COR-L47 (cell line): ENCODE measurements at regions not wholly inside any gene's neighbourhood (a gene's known extent, or its start where the extent isn't known, plus 50 kb on each side); places are given as distances from the start of the nearest gene placed in this dataset.

Source experiments
- DNase-seq: peaks from one replicate; lab custom pipeline; 2025; lab: John Stamatoyannopoulos, UW

GRCh38 chr4:41390661-41391060, 133.9 kb downstream of the UCHL1 start:
- no peak for DNase-seq

- no peak for DNase-seq
Measured at GRCh38 chr4:41391271-41391670, 134.5 kb downstream of the UCHL1 start.

- no peak for DNase-seq
Measured at GRCh38 chr4:41394481-41394894, 137.8 kb downstream of the UCHL1 start.

- no peak for DNase-seq
Measured at GRCh38 chr4:41396214-41396613, 139.5 kb downstream of the UCHL1 start.

GRCh38 chr4:41396869-41397268, 140.1 kb downstream of the UCHL1 start:
- DNase-seq = no peak

GRCh38 chr4:41399231-41399630, 138.7 kb upstream of the LIMCH1 start:
- no peak for DNase-seq

- no peak for DNase-seq
Measured at GRCh38 chr4:41400296-41400695, 137.7 kb upstream of the LIMCH1 start.

- no peak for DNase-seq
Measured at GRCh38 chr4:41405464-41406112, 132.4 kb upstream of the LIMCH1 start.

GRCh38 chr4:41406113-41406516, 131.8 kb upstream of the LIMCH1 start:
- no peak for DNase-seq

GRCh38 chr4:41408150-41408549, 129.8 kb upstream of the LIMCH1 start:
- DNase-seq = no peak

- no peak for DNase-seq
Measured at GRCh38 chr4:41408859-41409593, 128.9 kb upstream of the LIMCH1 start.

- no peak for DNase-seq
Measured at GRCh38 chr4:41409594-41409895, 128.4 kb upstream of the LIMCH1 start.

GRCh38 chr4:41410049-41410448, 127.9 kb upstream of the LIMCH1 start:
- DNase-seq = no peak

GRCh38 chr4:41413670-41414411, 124.1 kb upstream of the LIMCH1 start:
- DNase-seq = no peak

- no peak for DNase-seq
Measured at GRCh38 chr4:41414412-41414779, 123.6 kb upstream of the LIMCH1 start.

- DNase-seq = no peak
Measured at GRCh38 chr4:41418444-41418843, 119.5 kb upstream of the LIMCH1 start.

GRCh38 chr4:41420541-41420940, 117.4 kb upstream of the LIMCH1 start:
- DNase-seq = no peak

GRCh38 chr4:41423117-41423516, 114.8 kb upstream of the LIMCH1 start:
- DNase-seq = no peak

- DNase-seq = no peak
Measured at GRCh38 chr4:41424522-41424921, 113.4 kb upstream of the LIMCH1 start.

- no peak for DNase-seq
Measured at GRCh38 chr4:41425650-41426049, 112.3 kb upstream of the LIMCH1 start.

GRCh38 chr4:41426539-41426938, 111.4 kb upstream of the LIMCH1 start:
- no peak for DNase-seq

- no peak for DNase-seq
Measured at GRCh38 chr4:41427306-41427882, 110.6 kb upstream of the LIMCH1 start.
